Hepatocyte (in vitro differentiated cells): ENCODE measurements at regions not wholly inside any gene's neighbourhood (a gene's known extent, or its start where the extent isn't known, plus 50 kb on each side); places are given as distances from the start of the nearest gene placed in this dataset.

Source experiments
- DNase-seq: peaks from one replicate; pipeline ENCODE4 v3.0.0-alpha.2; 2016; ENCODE audit warnings: low spot score
- H2AFZ ChIP-seq: fragments of 200-600 bp; sonication (generic); 2 replicates; pipeline ENCODE4 v1.6.0; 2016; ENCODE audit warnings: antibody characterized with exemption, mild to moderate bottlenecking
- H3K27ac ChIP-seq: fragments of 200-600 bp; sonication (generic); 2 replicates; pipeline ENCODE4 v1.5.1; 2016; ENCODE audit warnings: mild to moderate bottlenecking
- H3K27me3 ChIP-seq: fragments of 200-600 bp; sonication (generic); 2 replicates; pipeline ENCODE4 v1.6.1; 2016
- H3K36me3 ChIP-seq: fragments of 200-600 bp; sonication (generic); replicated peaks from 2 replicates; pipeline ENCODE4 v1.5.1; 2016; ENCODE audit warnings: low read depth; ENCODE audit not compliant: insufficient read depth
- H3K4me1 ChIP-seq: fragments of 200-600 bp; sonication (generic); 2 replicates; pipeline ENCODE4 v1.5.1; 2016; ENCODE audit warnings: mild to moderate bottlenecking, moderate library complexity; ENCODE audit not compliant: insufficient read depth
- H3K4me2 ChIP-seq: fragments of 200-600 bp; sonication (generic); 2 replicates; pipeline ENCODE4 v1.6.0; 2016
- H3K4me3 ChIP-seq: fragments of 200-600 bp; sonication (generic); 2 replicates; pipeline ENCODE4 v1.5.1; 2016; ENCODE audit warnings: mild to moderate bottlenecking
- H3K79me2 ChIP-seq: fragments of 200-600 bp; sonication (generic); 2 replicates; pipeline ENCODE4 v1.6.0; 2017; ENCODE audit warnings: mild to moderate bottlenecking
- H3K9me2 ChIP-seq: fragments of 200-600 bp; sonication (generic); replicated peaks from 2 replicates; pipeline ENCODE4 v1.6.0; 2017; ENCODE audit warnings: mild to moderate bottlenecking; ENCODE audit not compliant: insufficient read depth
- H3K9me3 ChIP-seq: fragments of 200-600 bp; sonication (generic); 2 replicates; pipeline ENCODE4 v1.5.1; 2016; ENCODE audit warnings: low read depth, mild to moderate bottlenecking
- H4K20me1 ChIP-seq: fragments of 200-600 bp; sonication (generic); 2 replicates; pipeline ENCODE4 v1.6.0; 2016; ENCODE audit warnings: mild to moderate bottlenecking; ENCODE audit not compliant: insufficient read depth, poor library complexity, severe bottlenecking
- CTCF ChIP-seq: fragments of 200-600 bp; sonication (generic); IDR thresholded peaks from 2 replicates; pipeline ENCODE4 v1.5.1; 2016; ENCODE audit warnings: antibody characterized with exemption, mild to moderate bottlenecking; ENCODE audit not compliant: poor library complexity
- EZH2 ChIP-seq: fragments of 200-600 bp; sonication (generic); IDR thresholded peaks from 2 replicates; pipeline ENCODE4 v1.6.1; 2016; ENCODE audit warnings: antibody characterized with exemption, mild to moderate bottlenecking, borderline replicate concordance
- EZH2phosphoT487 ChIP-seq: fragments of 200-600 bp; sonication (generic); IDR thresholded peaks from one replicate; pipeline ENCODE4 v1.6.1; 2018; ENCODE audit warnings: antibody characterized with exemption, mild to moderate bottlenecking, low read depth, moderate library complexity; ENCODE audit not compliant: unreplicated experiment, severe bottlenecking
- WGBS: methylation state at CpG from one replicate; pipeline ENCODE4 v1.1.6; 2016; ENCODE audit warnings: low lambda C conversion rate; ENCODE audit errors: missing lambda C conversion rate; 5-methylcytosine and 5-hydroxymethylcytosine counted together

- H2AFZ ChIP-seq = no peak overlapping the region
- no peaks in the 10 kb centered on the region for H3K36me3 ChIP-seq
- H3K4me1 ChIP-seq = peaks cover 30% of the 10 kb centered on the region
- no peak overlapping the region for H3K4me2 ChIP-seq
- WGBS = 73% methylated on average over 2 of the region's 2 CpGs
- H3K9me2 ChIP-seq = no peaks in the 10 kb centered on the region
- DNase-seq = no peak
- no peak overlapping the region for H3K27ac ChIP-seq
- H3K9me3 ChIP-seq = no peaks in the 10 kb centered on the region
- peaks cover 9% of the 10 kb centered on the region for H3K27me3 ChIP-seq
- H3K4me3 ChIP-seq = no peak overlapping the region
- no peaks in the 10 kb centered on the region for H4K20me1 ChIP-seq
- TF ChIP-seq EZH2phosphoT487 = no peak
- TF ChIP-seq EZH2 = no peak
- no peak for TF ChIP-seq CTCF
- no peaks in the 10 kb centered on the region for H3K79me2 ChIP-seq
Observed at GRCh38 chr22:27309697-27310096, 491.9 kb downstream of the MN1 start.

GRCh38 chr22:27310966-27311697 is 490.4 kb downstream of the MN1 start:
- no peak overlapping the region for H3K4me3 ChIP-seq
- no peaks in the 10 kb centered on the region for H3K36me3 ChIP-seq
- H3K4me1 ChIP-seq = peaks cover 33% of the 10 kb centered on the region
- H3K4me2 ChIP-seq = peak overlapping the region; percentile 67
- H2AFZ ChIP-seq = peak overlapping the region; percentile 35
- WGBS = 51% methylated on average over 30 of the region's 30 CpGs
- H4K20me1 ChIP-seq = no peaks in the 10 kb centered on the region
- H3K27ac ChIP-seq = no peak overlapping the region
- no peak for DNase-seq
- no peaks in the 10 kb centered on the region for H3K9me2 ChIP-seq
- TF ChIP-seq EZH2 (no peak), EZH2phosphoT487 (no peak), CTCF (no peak)
- H3K27me3 ChIP-seq = peaks cover 9% of the 10 kb centered on the region
- no peaks in the 10 kb centered on the region for H3K9me3 ChIP-seq
- H3K79me2 ChIP-seq = no peaks in the 10 kb centered on the region

GRCh38 chr22:27311698-27312550 is 489.6 kb downstream of the MN1 start:
- Histone ChIP-seq H3K4me3 (no peak overlapping the region), H3K36me3 (no peaks in the 10 kb centered on the region), H3K27ac (no peak overlapping the region), H3K4me2 (peak overlapping the region; percentile 67), H3K9me3 (no peaks in the 10 kb centered on the region), H3K27me3 (peaks cover 9% of the 10 kb centered on the region), H4K20me1 (no peaks in the 10 kb centered on the region), H3K79me2 (no peaks in the 10 kb centered on the region), H3K9me2 (no peaks in the 10 kb centered on the region), H3K4me1 (peaks cover 33% of the 10 kb centered on the region), H2AFZ (peak overlapping the region; percentile 35)
- WGBS = 26% methylated on average over 16 of the region's 16 CpGs
- no peak for DNase-seq
- TF ChIP-seq CTCF (no peak), EZH2 (no peak), EZH2phosphoT487 (no peak)
